ENCODE measurements at regions not wholly inside any gene's neighbourhood (a gene's known extent, or its start where the extent isn't known, plus 50 kb on each side); places are given as distances from the start of the nearest gene placed in this dataset.

DNA sequence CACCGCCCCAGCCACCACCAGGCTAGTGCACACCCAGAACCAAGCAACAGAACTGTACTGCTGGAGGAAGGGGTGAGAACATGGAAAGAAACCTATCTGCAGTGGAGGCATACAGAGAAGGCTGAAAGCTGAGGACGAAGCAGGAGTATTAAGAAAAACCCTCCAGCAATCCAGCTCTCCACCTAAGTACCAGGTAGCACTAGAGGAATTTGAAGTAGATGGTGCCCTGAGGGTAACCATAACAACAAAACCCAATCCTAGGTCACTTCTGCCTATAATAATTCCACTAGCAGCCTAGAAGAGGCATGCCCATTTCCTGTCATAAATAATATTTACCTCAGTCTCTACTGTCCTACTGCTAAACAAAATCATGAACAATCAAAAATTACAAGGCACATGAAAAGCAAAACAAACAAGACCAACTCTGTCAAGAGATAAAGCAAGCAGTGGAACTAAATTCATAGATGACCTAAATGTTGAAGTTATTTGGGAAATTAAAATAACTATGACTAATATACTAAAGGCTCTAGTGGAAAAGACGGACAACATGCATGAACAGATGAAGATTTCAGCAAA lies 51.1 kb downstream of the HYCC1 start:
- POLR2A ChIA-PET (ENCODE audit: unreplicated experiment), result no interaction called here
- DNase-seq (no peak), ATAC-seq (peak; percentile 67)

DNA sequence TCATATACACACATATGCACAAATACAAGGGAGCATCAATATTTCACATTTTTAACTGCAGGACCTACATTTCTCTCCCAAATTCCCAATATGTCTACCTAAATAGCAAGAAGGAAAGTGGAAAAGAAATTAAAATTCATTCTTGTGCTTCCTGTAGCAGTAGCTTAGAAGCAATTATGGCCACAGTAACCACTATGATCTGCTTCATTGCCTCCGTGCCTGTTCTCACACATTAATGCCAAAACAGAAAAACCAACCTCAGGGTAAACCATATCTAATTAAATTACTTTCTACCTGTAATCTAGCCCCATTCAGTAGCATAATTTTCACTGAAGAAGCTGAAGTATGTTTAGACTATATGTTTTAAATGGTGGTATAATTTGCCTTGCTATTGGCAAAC lies 55.2 kb downstream of the HYCC1 start:
- Histone ChIP-seq H3K9me2 (replicated peaks; ENCODE audit: low read length) (no peaks in the 10 kb centered on the region), H3F3A (ENCODE audit: low read length, unreplicated experiment) (no peaks in the 10 kb centered on the region), H3K27ac (ENCODE audit: low read length) (no peak overlapping the region), H3K4me1 (ENCODE audit: insufficient read depth, low read length) (no peaks in the 10 kb centered on the region), H3K27me3 (ENCODE audit: low read length) (no peaks in the 10 kb centered on the region), H3K79me2 (ENCODE audit: low read length) (no peaks in the 10 kb centered on the region), H3K4me3 (ENCODE audit: low read length) (no peak overlapping the region), H3K9me3 (ENCODE audit: low read length) (no peaks in the 10 kb centered on the region), H3K36me3 (ENCODE audit: low read depth, low read length) (no peaks in the 10 kb centered on the region), H2AFZ (ENCODE audit: low read length) (no peak overlapping the region), H4K20me1 (ENCODE audit: low read length) (no peaks in the 10 kb centered on the region), H3K4me2 (ENCODE audit: low read length) (no peak overlapping the region), H3K9ac (ENCODE audit: low read length) (no peak overlapping the region)
- no peak for ATAC-seq
- TF ChIP-seq, protein P1, sequence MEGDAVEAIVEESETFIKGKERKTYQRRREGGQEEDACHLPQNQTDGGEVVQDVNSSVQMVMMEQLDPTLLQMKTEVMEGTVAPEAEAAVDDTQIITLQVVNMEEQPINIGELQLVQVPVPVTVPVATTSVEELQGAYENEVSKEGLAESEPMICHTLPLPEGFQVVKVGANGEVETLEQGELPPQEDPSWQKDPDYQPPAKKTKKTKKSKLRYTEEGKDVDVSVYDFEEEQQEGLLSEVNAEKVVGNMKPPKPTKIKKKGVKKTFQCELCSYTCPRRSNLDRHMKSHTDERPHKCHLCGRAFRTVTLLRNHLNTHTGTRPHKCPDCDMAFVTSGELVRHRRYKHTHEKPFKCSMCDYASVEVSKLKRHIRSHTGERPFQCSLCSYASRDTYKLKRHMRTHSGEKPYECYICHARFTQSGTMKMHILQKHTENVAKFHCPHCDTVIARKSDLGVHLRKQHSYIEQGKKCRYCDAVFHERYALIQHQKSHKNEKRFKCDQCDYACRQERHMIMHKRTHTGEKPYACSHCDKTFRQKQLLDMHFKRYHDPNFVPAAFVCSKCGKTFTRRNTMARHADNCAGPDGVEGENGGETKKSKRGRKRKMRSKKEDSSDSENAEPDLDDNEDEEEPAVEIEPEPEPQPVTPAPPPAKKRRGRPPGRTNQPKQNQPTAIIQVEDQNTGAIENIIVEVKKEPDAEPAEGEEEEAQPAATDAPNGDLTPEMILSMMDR (conservative IDR thresholded peaks at IDR 0.05; ENCODE audit: low read depth, low read length), result no peak
- no peak for TF ChIP-seq EZH2phosphoT487 (IDR thresholded peaks at IDR 0.05; ENCODE audit: borderline replicate concordance, low read length)
- TF ChIP-seq EZH2 (IDR thresholded peaks at IDR 0.05; ENCODE audit: low read length, unreplicated experiment), result no peak
- ChIA-PET POLR2A (ENCODE audit: unreplicated experiment) (no interaction called here), CTCF (no interaction called here)
- intact Hi-C loops (cut with micrococcal nuclease), result no loop called here
- BruUV-seq (replicated peaks), result no TSS peak
- no peak for DNase-seq

More for the DNA sequence above, 51.1 kb downstream of the HYCC1 start:
- no peaks in the 10 kb centered on the region for H3K4me1 ChIP-seq (ENCODE audit: insufficient read depth, low read length)
- no peaks in the 10 kb centered on the region for H3K27me3 ChIP-seq (ENCODE audit: low read length)
- no peak overlapping the region for H2AFZ ChIP-seq (ENCODE audit: low read length)
- H4K20me1 ChIP-seq (ENCODE audit: low read length), result no peaks in the 10 kb centered on the region
- H3K79me2 ChIP-seq (ENCODE audit: low read length), result no peaks in the 10 kb centered on the region
- intact Hi-C loops (cut with micrococcal nuclease), result no loop called here
- H3F3A ChIP-seq (ENCODE audit: low read length, unreplicated experiment), result no peaks in the 10 kb centered on the region
- H3K9ac ChIP-seq (ENCODE audit: low read length), result no peak overlapping the region
- no peak overlapping the region for H3K4me2 ChIP-seq (ENCODE audit: low read length)
- no TSS peak for BruUV-seq (replicated peaks)
- H3K9me3 ChIP-seq (ENCODE audit: low read length), result no peaks in the 10 kb centered on the region
- TF ChIP-seq, protein P1 (conservative IDR thresholded peaks at IDR 0.05; ENCODE audit: low read depth, low read length), result no peak
- TF ChIP-seq EZH2 (IDR thresholded peaks at IDR 0.05; ENCODE audit: low read length, unreplicated experiment) (no peak), EZH2phosphoT487 (IDR thresholded peaks at IDR 0.05; ENCODE audit: borderline replicate concordance, low read length) (no peak)
- CTCF ChIA-PET, result no interaction called here
- no peaks in the 10 kb centered on the region for H3K36me3 ChIP-seq (ENCODE audit: low read depth, low read length)
- H3K4me3 ChIP-seq (ENCODE audit: low read length), result no peak overlapping the region
- H3K27ac ChIP-seq (ENCODE audit: low read length), result no peak overlapping the region
- H3K9me2 ChIP-seq (replicated peaks; ENCODE audit: low read length), result no peaks in the 10 kb centered on the region

DNA sequence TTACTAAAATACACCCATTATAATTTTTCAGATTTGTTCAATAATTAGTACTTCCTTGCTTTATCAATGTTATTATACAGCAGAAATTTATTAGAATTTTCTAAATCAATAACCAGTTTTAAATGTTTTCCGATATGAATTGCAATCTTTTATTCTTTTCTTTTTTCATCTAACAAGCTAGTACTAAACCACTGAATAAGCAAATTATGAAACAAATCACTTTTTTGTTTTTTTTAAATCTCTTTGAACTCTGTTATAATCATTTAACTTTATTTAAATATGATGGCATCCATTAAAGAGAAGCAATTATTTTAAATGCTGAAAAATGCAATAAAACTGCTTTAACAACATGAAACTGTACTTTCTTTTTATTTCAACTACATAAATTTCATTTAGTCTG lies 59.7 kb downstream of the HYCC1 start:
- H3K79me2 ChIP-seq (ENCODE audit: low read length), result no peaks in the 10 kb centered on the region
- ChIA-PET CTCF (no interaction called here), POLR2A (ENCODE audit: unreplicated experiment) (no interaction called here)
- H3K4me1 ChIP-seq (ENCODE audit: insufficient read depth, low read length), result no peaks in the 10 kb centered on the region
- no peaks in the 10 kb centered on the region for H3K36me3 ChIP-seq (ENCODE audit: low read depth, low read length)
- ATAC-seq (no peak), DNase-seq (no peak)
- no peak overlapping the region for H3K9ac ChIP-seq (ENCODE audit: low read length)
- BruUV-seq (replicated peaks), result no TSS peak
- no peak overlapping the region for H3K4me2 ChIP-seq (ENCODE audit: low read length)
- no peak overlapping the region for H3K4me3 ChIP-seq (ENCODE audit: low read length)
- H3K27ac ChIP-seq (ENCODE audit: low read length), result no peak overlapping the region
- H3F3A ChIP-seq (ENCODE audit: low read length, unreplicated experiment), result no peaks in the 10 kb centered on the region
- H2AFZ ChIP-seq (ENCODE audit: low read length), result no peak overlapping the region
- TF ChIP-seq, protein P1 (conservative IDR thresholded peaks at IDR 0.05; ENCODE audit: low read depth, low read length), result no peak
- TF ChIP-seq EZH2phosphoT487 (IDR thresholded peaks at IDR 0.05; ENCODE audit: borderline replicate concordance, low read length) (no peak), EZH2 (IDR thresholded peaks at IDR 0.05; ENCODE audit: low read length, unreplicated experiment) (no peak)
- no peaks in the 10 kb centered on the region for H3K9me3 ChIP-seq (ENCODE audit: low read length)
- H3K27me3 ChIP-seq (ENCODE audit: low read length), result no peaks in the 10 kb centered on the region
- intact Hi-C loops (cut with micrococcal nuclease), result no loop called here
- no peaks in the 10 kb centered on the region for H3K9me2 ChIP-seq (replicated peaks; ENCODE audit: low read length)
- no peaks in the 10 kb centered on the region for H4K20me1 ChIP-seq (ENCODE audit: low read length)

Measured in PC-3 (cell line).